Upper lobe of left lung (tissue), 4 donors: ENCODE measurements at regions not wholly inside any gene's neighbourhood (a gene's known extent, or its start where the extent isn't known, plus 50 kb on each side); places are given as distances from the start of the nearest gene placed in this dataset.

Experiments used
- CTCF ChIP-seq, 6 experiments: fragments of 450-650 bp in 4 of 6; fragments of 200-600 bp in 2 of 6; sonication (generic) in 2 of 6; IDR thresholded peaks; one replicate each; pipeline ENCODE4 v1.5.1; 2016 to 2019; ENCODE audit warnings: antibody characterized with exemption in 6 of 6
- EP300 ChIP-seq, 4 donors: sonication (generic); formaldehyde crosslinking; IDR thresholded peaks; one replicate each; pipeline ENCODE4 v1.5.1; 2017; ENCODE audit warnings: antibody characterized with exemption in 4 of 4, control low read depth in 2 of 4
- POLR2A ChIP-seq, 4 donors: fragments of 450-650 bp; IDR thresholded peaks; one replicate each; pipeline ENCODE4 v1.5.1; 2016 to 2017; ENCODE audit warnings: antibody characterized with exemption in 4 of 4, mild to moderate bottlenecking in 2 of 4
- POLR2AphosphoS5 ChIP-seq, 2 donors: sonication (generic); formaldehyde crosslinking; IDR thresholded peaks; one replicate each; pipeline ENCODE4 v1.5.1; 2017; ENCODE audit warnings: antibody characterized with exemption in 2 of 2

- no peak for TF ChIP-seq CTCF (IDR thresholded peaks at IDR 0.05)
- TF ChIP-seq EP300 (IDR thresholded peaks at IDR 0.05), result no peak
- no peak for TF ChIP-seq POLR2AphosphoS5 (IDR thresholded peaks at IDR 0.05)
- TF ChIP-seq POLR2A (IDR thresholded peaks at IDR 0.05), result no peak
Measured at GRCh38 chr1:5751833-5752745, 240.1 kb downstream of the NPHP4 start.
